Endothelial cell of umbilical vein (primary cell): ENCODE measurements at regions not wholly inside any gene's neighbourhood (a gene's known extent, or its start where the extent isn't known, plus 50 kb on each side); places are given as distances from the start of the nearest gene placed in this dataset.

Experiments
- TF ChIP-seq, protein P1 (sequence below), 2 donors: IDR thresholded peaks; 1 replicate in 1 of 2; 2 replicates in 1 of 2; pipeline ENCODE4 v1.5.1; 2011; ENCODE audit warnings: low read length in 2 of 2, mild to moderate bottlenecking in 2 of 2, moderate library complexity in 2 of 2, control low read depth in 1 of 2, inconsistent platforms in 1 of 2, low read depth in 1 of 2; ENCODE audit not compliant: insufficient read depth in 1 of 2; ENCODE audit errors: extremely low read depth in 1 of 2
- TF ChIP-seq, protein P2 (sequence below): IDR thresholded peaks from 2 replicates; pipeline ENCODE4 v1.6.1; 2011; ENCODE audit not compliant: insufficient read depth, insufficient read length

DNA sequence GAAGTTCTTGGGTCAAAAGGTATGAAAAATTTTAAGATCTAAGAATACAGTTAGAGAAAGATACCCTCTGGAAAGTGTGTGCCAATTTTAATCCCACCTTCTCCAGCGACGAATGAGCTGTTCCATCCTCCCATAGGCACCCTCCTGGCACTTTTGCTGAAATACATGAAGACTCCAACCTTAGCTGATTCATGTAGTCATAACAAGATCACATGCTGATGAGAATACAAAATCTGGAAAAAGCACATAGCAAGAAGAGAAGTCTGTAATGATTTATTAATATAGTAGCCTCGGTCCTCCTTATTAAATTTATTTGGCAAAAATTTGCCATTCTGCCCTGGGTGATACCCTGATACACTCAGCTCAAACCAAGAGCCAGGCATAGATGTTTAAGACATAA, 88.9 kb downstream of the CCR1 start:
- TF ChIP-seq, protein P1, sequence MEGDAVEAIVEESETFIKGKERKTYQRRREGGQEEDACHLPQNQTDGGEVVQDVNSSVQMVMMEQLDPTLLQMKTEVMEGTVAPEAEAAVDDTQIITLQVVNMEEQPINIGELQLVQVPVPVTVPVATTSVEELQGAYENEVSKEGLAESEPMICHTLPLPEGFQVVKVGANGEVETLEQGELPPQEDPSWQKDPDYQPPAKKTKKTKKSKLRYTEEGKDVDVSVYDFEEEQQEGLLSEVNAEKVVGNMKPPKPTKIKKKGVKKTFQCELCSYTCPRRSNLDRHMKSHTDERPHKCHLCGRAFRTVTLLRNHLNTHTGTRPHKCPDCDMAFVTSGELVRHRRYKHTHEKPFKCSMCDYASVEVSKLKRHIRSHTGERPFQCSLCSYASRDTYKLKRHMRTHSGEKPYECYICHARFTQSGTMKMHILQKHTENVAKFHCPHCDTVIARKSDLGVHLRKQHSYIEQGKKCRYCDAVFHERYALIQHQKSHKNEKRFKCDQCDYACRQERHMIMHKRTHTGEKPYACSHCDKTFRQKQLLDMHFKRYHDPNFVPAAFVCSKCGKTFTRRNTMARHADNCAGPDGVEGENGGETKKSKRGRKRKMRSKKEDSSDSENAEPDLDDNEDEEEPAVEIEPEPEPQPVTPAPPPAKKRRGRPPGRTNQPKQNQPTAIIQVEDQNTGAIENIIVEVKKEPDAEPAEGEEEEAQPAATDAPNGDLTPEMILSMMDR (IDR thresholded peaks at IDR 0.05; ENCODE audit: extremely low read depth in 1 of 2, insufficient read depth in 1 of 2, low read depth in 1 of 2, low read length in 2 of 2) = no peak
- TF ChIP-seq, protein P2, sequence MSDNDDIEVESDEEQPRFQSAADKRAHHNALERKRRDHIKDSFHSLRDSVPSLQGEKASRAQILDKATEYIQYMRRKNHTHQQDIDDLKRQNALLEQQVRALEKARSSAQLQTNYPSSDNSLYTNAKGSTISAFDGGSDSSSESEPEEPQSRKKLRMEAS = no peak
